H1 (cell line): ENCODE measurements at regions not wholly inside any gene's neighbourhood (a gene's known extent, or its start where the extent isn't known, plus 50 kb on each side); places are given as distances from the start of the nearest gene placed in this dataset.

Source experiments
- CTCF ChIA-PET: fragments of 300-600 bp; sonication (Branson Sonifier 250); formaldehyde crosslinking; loops from one replicate; lab custom pipeline; 2021; ENCODE audit not compliant: partially characterized antibody; lab: Charles Lee
- POLR2A ChIA-PET: fragments of 300-600 bp; sonication (Branson Sonifier 250); formaldehyde crosslinking; loops from one replicate; lab custom pipeline; 2021; ENCODE audit warnings: inconsistent platforms; ENCODE audit not compliant: partially characterized antibody; lab: Charles Lee
- DNase-seq, 2 experiments: peaks; one replicate each; pipeline versions ENCODE4 v3.0.0 to v3.0.0-alpha.2; 2010 to 2022; ENCODE audit warnings: low spot score in 2 of 2, low read depth in 1 of 2, mixed read lengths in 1 of 2
- FAIRE-seq: peaks from 2 replicates; lab custom pipeline; 2011; peaks lifted over from hg19 to GRCh38; lab: Jason Lieb, UNC
- H2AFZ ChIP-seq: 2 replicates; pipeline ENCODE4 v1.8.1; 2012; ENCODE audit warnings: low read length, inconsistent platforms
- H2AK5ac ChIP-seq: 2 replicates; pipeline ENCODE4 v1.6.1; 2013; ENCODE audit warnings: low read depth, low read length
- H2BK120ac ChIP-seq: replicated peaks from 2 replicates; pipeline ENCODE3; 2013; ENCODE audit warnings: low read depth, low read length, inconsistent platforms
- H2BK12ac ChIP-seq: 2 replicates; pipeline ENCODE4 v1.6.1; 2013; ENCODE audit warnings: low read depth, low read length
- H2BK15ac ChIP-seq: 2 replicates; pipeline ENCODE4 v1.6.1; 2013; ENCODE audit warnings: low read length
- H2BK20ac ChIP-seq: 2 replicates; pipeline ENCODE4 v1.6.1; 2013; ENCODE audit warnings: low read length
- H2BK5ac ChIP-seq: 2 replicates; pipeline ENCODE4 v1.6.1; 2013; ENCODE audit warnings: low read depth, low read length
- H3K14ac ChIP-seq: 2 replicates; pipeline ENCODE4 v1.6.1; 2013; ENCODE audit warnings: inconsistent platforms; ENCODE audit not compliant: insufficient read length
- H3K18ac ChIP-seq: 2 replicates; pipeline ENCODE4 v1.6.1; 2013; ENCODE audit warnings: low read length; ENCODE audit errors: extremely low read depth
- H3K23ac ChIP-seq: 2 replicates; pipeline ENCODE4 v1.6.1; 2013; ENCODE audit warnings: inconsistent platforms; ENCODE audit not compliant: insufficient read length
- H3K23me2 ChIP-seq: 2 replicates; pipeline ENCODE4 v1.6.1; 2013; ENCODE audit warnings: low read depth, low read length
- H3K27ac ChIP-seq: 2 replicates; pipeline ENCODE4 v1.6.1; 2011; ENCODE audit warnings: low read depth, low read length, inconsistent platforms
- H3K27me3 ChIP-seq, 4 experiments: replicated peaks in 1 of 4; 1 replicate in 1 of 4; 2 replicates in 3 of 4; pipeline versions ENCODE4 v1.6.1 to v1.8.1; 2011 to 2013; ENCODE audit warnings: low read length in 3 of 4, mild to moderate bottlenecking in 3 of 4, inconsistent platforms in 2 of 4, mixed read lengths in 2 of 4, moderate library complexity in 1 of 4; ENCODE audit not compliant: control insufficient read depth in 3 of 4, insufficient read depth in 3 of 4; ENCODE audit errors: extremely low read depth in 1 of 4
- H3K36me3 ChIP-seq, 4 experiments: 2 replicates each; pipeline versions ENCODE4 v1.6.1 to v1.8.1; 2011 to 2013; ENCODE audit warnings: mild to moderate bottlenecking in 4 of 4, low read length in 3 of 4, moderate library complexity in 2 of 4, control low read depth in 1 of 4, inconsistent platforms in 1 of 4; ENCODE audit not compliant: insufficient read depth in 4 of 4, control insufficient read depth in 2 of 4
- H3K4ac ChIP-seq: replicated peaks from 2 replicates; pipeline ENCODE3; 2013; ENCODE audit warnings: low read length, low read depth, mixed read lengths, inconsistent platforms; ENCODE audit not compliant: insufficient read length
- H3K4me1 ChIP-seq, 4 experiments: replicated peaks in 1 of 4; 1 replicate in 1 of 4; 2 replicates in 3 of 4; pipeline versions ENCODE4 v1.6.1 to v1.8.1; 2011 to 2013; ENCODE audit warnings: low read length in 3 of 4, inconsistent platforms in 2 of 4, mixed read lengths in 1 of 4; ENCODE audit not compliant: insufficient read depth in 4 of 4, control insufficient read depth in 3 of 4
- H3K4me2 ChIP-seq, 2 experiments: 2 replicates each; pipeline versions ENCODE4 v1.6.1 to v1.8.1; 2011 to 2013; ENCODE audit warnings: low read depth in 2 of 2, low read length in 2 of 2, control low read depth in 1 of 2, inconsistent platforms in 1 of 2, mild to moderate bottlenecking in 1 of 2; ENCODE audit not compliant: insufficient read depth in 1 of 2
- H3K4me3 ChIP-seq, 4 experiments: fragments of 200-600, 300-600 bp in 1 of 4; sonication (generic), shearing (Covaris generic), sonication (Bioruptor Twin) in 1 of 4; 2 replicates each; pipeline versions ENCODE4 v1.5.1 to v1.8.1; 2011 to 2016; ENCODE audit warnings: low read length in 4 of 4, low read depth in 3 of 4, control low read depth in 2 of 4, inconsistent platforms in 2 of 4, mild to moderate bottlenecking in 2 of 4, mixed read lengths in 1 of 4, moderate library complexity in 1 of 4; ENCODE audit not compliant: insufficient read depth in 2 of 4; ENCODE audit errors: extremely low read depth in 1 of 4
- H3K56ac ChIP-seq: replicated peaks from 2 replicates; pipeline ENCODE3; 2013; ENCODE audit warnings: low read depth, mild to moderate bottlenecking, mixed read lengths, low read length, inconsistent platforms; ENCODE audit not compliant: insufficient read length
- H3K79me1 ChIP-seq: 2 replicates; pipeline ENCODE4 v1.6.1; 2013; ENCODE audit warnings: low read depth, low read length, control low read depth
- H3K79me2 ChIP-seq, 2 experiments: 2 replicates each; pipeline versions ENCODE4 v1.6.1 to v1.8.1; 2012 to 2013; ENCODE audit warnings: low read length in 2 of 2, mild to moderate bottlenecking in 2 of 2, inconsistent platforms in 1 of 2; ENCODE audit not compliant: insufficient read depth in 2 of 2, control insufficient read depth in 1 of 2
- H3K9ac ChIP-seq, 4 experiments: replicated peaks in 1 of 4; 1 replicate in 1 of 4; 2 replicates in 3 of 4; pipeline versions ENCODE4 v1.6.1 to v1.8.1; 2011 to 2013; ENCODE audit warnings: low read depth in 3 of 4, low read length in 3 of 4, control low read depth in 2 of 4, mild to moderate bottlenecking in 2 of 4, moderate library complexity in 2 of 4, inconsistent platforms in 1 of 4; ENCODE audit errors: extremely low read depth in 1 of 4
- H3K9me3 ChIP-seq, 2 experiments: 2 replicates each; pipeline versions ENCODE4 v1.6.1 to v1.8.1; 2012 to 2013; ENCODE audit warnings: mild to moderate bottlenecking in 2 of 2, moderate library complexity in 2 of 2, control low read depth in 1 of 2, inconsistent platforms in 1 of 2, low read depth in 1 of 2, low read length in 1 of 2, mixed read lengths in 1 of 2; ENCODE audit not compliant: insufficient read depth in 2 of 2
- H4K20me1 ChIP-seq, 2 experiments: replicated peaks in 1 of 2; 2 replicates each; pipeline versions ENCODE3 to v1.8.1; 2011 to 2013; ENCODE audit warnings: inconsistent platforms in 2 of 2, low read length in 2 of 2, mild to moderate bottlenecking in 1 of 2; ENCODE audit not compliant: insufficient read depth in 2 of 2, control insufficient read depth in 1 of 2
- H4K5ac ChIP-seq: 2 replicates; pipeline ENCODE4 v1.6.1; 2013; ENCODE audit warnings: low read length, low read depth, mixed read lengths, inconsistent platforms; ENCODE audit not compliant: insufficient read length
- H4K8ac ChIP-seq: 2 replicates; pipeline ENCODE4 v1.8.0; 2013; ENCODE audit warnings: mild to moderate bottlenecking, moderate library complexity, low read length, inconsistent platforms; ENCODE audit not compliant: insufficient read depth; ENCODE audit errors: extremely low read depth
- H4K91ac ChIP-seq: replicated peaks from 2 replicates; pipeline ENCODE3; 2013; ENCODE audit warnings: low read length, mixed read lengths, inconsistent platforms; ENCODE audit not compliant: insufficient read length
- BCL11A ChIP-seq, 2 experiments: IDR thresholded peaks; one replicate each; pipeline ENCODE4 v1.6.1; 2011; ENCODE audit warnings: low read depth in 2 of 2, low read length in 2 of 2, mild to moderate bottlenecking in 2 of 2
- BRCA1 ChIP-seq: IDR thresholded peaks from 2 replicates; pipeline ENCODE4 v1.6.1; 2012; ENCODE audit warnings: low read depth, low read length, improper control_type of control experiment
- CBX5 ChIP-seq: fragments of 300-800, 300-1000 bp; sonication (generic); IDR thresholded peaks from 2 replicates; pipeline ENCODE4 v1.7.1; 2016; ENCODE audit warnings: antibody characterized with exemption, low read length, low read depth
- CEBPB ChIP-seq: IDR thresholded peaks from 2 replicates; pipeline ENCODE4 v1.6.1; 2012; ENCODE audit warnings: low read depth, low read length
- CHD2 ChIP-seq: IDR thresholded peaks from 2 replicates; pipeline ENCODE4 v1.6.1; 2012; ENCODE audit warnings: low read length, improper control_type of control experiment
- EZH2 ChIP-seq: fragments of 200-600 bp; sonication (generic); IDR thresholded peaks from 2 replicates; pipeline ENCODE4 v1.7.1; 2012; ENCODE audit warnings: low read depth, mild to moderate bottlenecking, moderate library complexity, low read length, inconsistent platforms; ENCODE audit not compliant: severe bottlenecking
- GTF2F1 ChIP-seq: IDR thresholded peaks from 2 replicates; pipeline ENCODE4 v1.6.1; 2012; ENCODE audit warnings: low read depth, low read length, improper control_type of control experiment, borderline replicate concordance
- MAFK ChIP-seq: IDR thresholded peaks from 2 replicates; pipeline ENCODE4 v1.6.1; 2012; ENCODE audit warnings: low read depth, mild to moderate bottlenecking, improper control_type of control experiment, low read length
- RAD21 ChIP-seq, 2 experiments: IDR thresholded peaks in 1 of 2; conservative IDR thresholded peaks in 1 of 2; 2 replicates each; pipeline ENCODE4 v1.6.1; 2011; ENCODE audit warnings: low read depth in 2 of 2, low read length in 2 of 2, improper control_type of control experiment in 1 of 2, inconsistent platforms in 1 of 2, mild to moderate bottlenecking in 1 of 2, moderate library complexity in 1 of 2
- RBBP5 ChIP-seq: IDR thresholded peaks from 2 replicates; pipeline ENCODE4 v1.7.1; 2012; ENCODE audit warnings: low read depth, mild to moderate bottlenecking, inconsistent platforms, low read length, moderate library complexity, borderline replicate concordance
- SP4 ChIP-seq: IDR thresholded peaks from 2 replicates; pipeline ENCODE4 v1.6.1; 2012; ENCODE audit warnings: low read length, inconsistent platforms
- TAF7 ChIP-seq: optimal IDR thresholded peaks from 2 replicates; pipeline ENCODE3; 2011; ENCODE audit warnings: low read depth, mild to moderate bottlenecking, inconsistent platforms, low read length, moderate library complexity, borderline replicate concordance
- TEAD4 ChIP-seq: IDR thresholded peaks from 2 replicates; pipeline ENCODE4 v1.6.1; 2012; ENCODE audit warnings: low read depth, low read length, inconsistent platforms, mixed read lengths
- WGBS, 2 experiments: shearing (Covaris generic) in 1 of 2; methylation state at CpG; one replicate each; pipeline versions ENCODE4 v1.1.6 to v1.1.7; 2013 to 2015; ENCODE audit warnings: low lambda C conversion rate in 2 of 2, mixed read lengths in 2 of 2, inconsistent platforms in 1 of 2, low coverage in 1 of 2, missing lambda C conversion rate in 1 of 2; ENCODE audit not compliant: insufficient replicate concordance in 2 of 2, insufficient coverage in 1 of 2, insufficient read length in 1 of 2; ENCODE audit errors: extremely low coverage in 1 of 2, missing lambda C conversion rate in 1 of 2; 5-methylcytosine and 5-hydroxymethylcytosine counted together
- TF ChIP-seq, protein P1 (sequence below): IDR thresholded peaks from 2 replicates; pipeline ENCODE4 v1.6.1; 2011; ENCODE audit warnings: low read length, improper control_type of control experiment

DNA sequence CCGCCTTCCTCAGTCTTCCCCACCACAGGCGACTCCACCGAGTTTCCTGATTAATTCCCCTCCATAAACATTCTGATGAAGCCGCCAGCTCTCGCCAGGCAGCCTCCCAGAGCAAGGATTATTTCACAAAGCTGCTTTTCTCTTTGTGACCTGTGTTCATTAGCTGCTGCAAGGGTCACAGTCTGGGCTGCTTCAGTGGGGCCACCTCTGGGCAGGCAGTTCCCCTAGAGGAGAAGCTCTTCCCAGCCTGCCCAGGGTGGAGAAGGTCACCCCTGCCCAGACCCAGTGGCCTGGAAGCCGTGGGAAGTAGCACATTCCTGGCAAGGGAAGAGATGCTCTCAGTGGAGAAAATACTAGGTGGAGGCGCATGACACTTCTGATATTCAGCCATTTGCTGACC, 58.4 kb upstream of the RAPGEF1 start:
- ChIA-PET CTCF (interaction anchor here (1.1 to 1.6 kb wide), 2 partner anchors 13 to 35 kb away, joined by 3 to 7 read pairs; no protein-coding TSS in a partner anchor), POLR2A (interaction anchor here (1.2 kb wide), 1 partner anchor 8 kb away, joined by 3 read pairs; no protein-coding TSS in a partner anchor)
- no peaks in the 10 kb centered on the region for H3K9me3 ChIP-seq
- H3K23me2 ChIP-seq, result no peaks in the 10 kb centered on the region
- no peak overlapping the region for H4K8ac ChIP-seq
- H3K27me3 ChIP-seq, result no peaks in the 10 kb centered on the region
- no peak overlapping the region for H3K56ac ChIP-seq
- no peak overlapping the region for H2BK12ac ChIP-seq
- H3K9ac ChIP-seq, result no peak overlapping the region
- FAIRE-seq (no peak), DNase-seq (no peak)
- no peak overlapping the region for H4K91ac ChIP-seq
- no peak overlapping the region for H2BK120ac ChIP-seq
- no peak overlapping the region for H4K5ac ChIP-seq
- H3K23ac ChIP-seq, result no peak overlapping the region
- H2BK15ac ChIP-seq, result no peak overlapping the region
- no peak overlapping the region for H3K4me3 ChIP-seq
- no peak overlapping the region for H2BK5ac ChIP-seq
- H3K79me1 ChIP-seq, result no peaks in the 10 kb centered on the region
- H4K20me1 ChIP-seq, result peaks cover 0 to 6% of the 10 kb centered on the region in 2 experiments
- H3K27ac ChIP-seq, result no peak overlapping the region
- H2AK5ac ChIP-seq, result no peak overlapping the region
- H3K4ac ChIP-seq, result no peak overlapping the region
- H2BK20ac ChIP-seq, result no peak overlapping the region
- no peaks in the 10 kb centered on the region for H3K36me3 ChIP-seq
- no peak overlapping the region for H3K4me2 ChIP-seq
- H3K4me1 ChIP-seq, result peaks cover 0 to 9% (median 2%) of the 10 kb centered on the region in 4 experiments; a peak in 5 of 7 replicates
- H3K18ac ChIP-seq, result no peak overlapping the region
- no peak overlapping the region for H2AFZ ChIP-seq
- 84% methylated on average over 7 of the region's 7 CpGs; no CpG with 5 or more reads in 1 of the 2 experiments for WGBS, 2 experiments
- H3K14ac ChIP-seq, result no peak overlapping the region
- no peaks in the 10 kb centered on the region for H3K79me2 ChIP-seq
- TF ChIP-seq EZH2 (no peak), SP4 (no peak), RBBP5 (no peak), BRCA1 (no peak), RAD21 (IDR thresholded peaks at IDR 0.05 in 1 of 2, conservative IDR thresholded peaks at IDR 0.05 in 1 of 2; ENCODE audit: low read depth in 2 of 2, low read length in 2 of 2) (no peak), GTF2F1 (no peak), MAFK (no peak), CHD2 (no peak), BCL11A (IDR thresholded peaks at IDR 0.05; ENCODE audit: low read depth in 2 of 2, low read length in 2 of 2) (no peak), CBX5 (no peak), TAF7 (no peak), CEBPB (no peak), TEAD4 (no peak)
- TF ChIP-seq, protein P1, sequence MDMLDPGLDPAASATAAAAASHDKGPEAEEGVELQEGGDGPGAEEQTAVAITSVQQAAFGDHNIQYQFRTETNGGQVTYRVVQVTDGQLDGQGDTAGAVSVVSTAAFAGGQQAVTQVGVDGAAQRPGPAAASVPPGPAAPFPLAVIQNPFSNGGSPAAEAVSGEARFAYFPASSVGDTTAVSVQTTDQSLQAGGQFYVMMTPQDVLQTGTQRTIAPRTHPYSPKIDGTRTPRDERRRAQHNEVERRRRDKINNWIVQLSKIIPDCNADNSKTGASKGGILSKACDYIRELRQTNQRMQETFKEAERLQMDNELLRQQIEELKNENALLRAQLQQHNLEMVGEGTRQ, result no peak
